GM19463 (cell line): ENCODE measurements at regions not wholly inside any gene's neighbourhood (a gene's known extent, or its start where the extent isn't known, plus 50 kb on each side); places are given as distances from the start of the nearest gene placed in this dataset.
"Not testable (repeated sequence)": the region's sequence is repeated elsewhere in the genome, so short reads cannot be mapped to it uniquely, and the experiment has no call there.

Source experiments
- ATAC-seq: cut with Tn5 transposase; IDR thresholded peaks from one replicate; pipeline ENCODE4 v1.9.1; 2021; ENCODE audit warnings: mild to moderate bottlenecking, moderate library complexity; ENCODE audit not compliant: unreplicated experiment

DNA sequence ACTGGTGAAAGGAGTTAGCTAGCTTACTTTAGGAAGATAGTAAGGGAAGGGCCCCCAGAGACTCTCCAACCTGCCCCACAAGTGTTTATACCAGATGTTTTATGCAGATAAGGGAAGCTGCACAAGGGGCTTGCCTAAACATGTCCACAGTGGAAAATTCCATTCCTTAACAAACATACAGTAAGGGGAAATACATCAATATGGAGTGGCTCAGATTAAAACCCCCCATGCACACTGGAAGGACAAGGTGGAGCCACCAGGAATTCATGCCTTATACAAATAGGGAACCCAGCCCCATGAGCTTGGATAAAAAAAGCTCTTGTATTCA lies 106.3 kb upstream of the GPBP1 start:
- no peak for ATAC-seq

DNA sequence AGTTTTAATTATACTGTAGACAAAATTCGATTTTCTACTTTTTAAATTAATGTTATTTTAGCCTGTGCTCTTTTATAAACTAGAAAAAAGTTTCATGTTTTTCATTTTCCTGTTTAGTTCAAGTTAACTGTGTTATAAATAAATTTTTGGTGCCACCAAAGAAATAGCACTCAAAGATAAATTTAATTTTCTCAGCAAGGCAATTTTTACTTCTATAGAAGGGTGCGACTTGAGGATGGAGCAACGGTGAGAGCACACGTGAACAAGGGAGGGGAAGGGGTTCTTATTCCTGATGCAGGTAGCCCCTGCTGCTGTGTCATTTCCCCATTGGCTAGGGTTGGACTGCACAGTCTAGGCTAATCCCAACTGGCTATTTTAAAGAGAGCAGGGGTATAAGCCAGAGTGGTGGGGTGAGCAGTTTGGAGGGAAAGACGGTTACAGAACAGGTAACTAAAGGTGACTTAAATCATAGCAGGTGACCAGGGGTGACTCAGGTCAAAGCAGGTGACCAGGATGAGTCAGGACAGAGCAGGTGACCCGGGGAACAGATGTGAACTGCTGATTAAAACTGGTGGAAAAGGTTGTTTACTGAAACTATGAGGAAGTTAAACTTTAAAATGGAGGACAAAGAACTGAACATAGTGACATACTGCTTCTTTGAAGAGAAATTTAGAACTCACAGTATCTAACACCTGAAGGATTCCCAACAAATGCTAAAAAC lies 104.6 kb upstream of the GPBP1 start:
- ATAC-seq, result no peak

DNA sequence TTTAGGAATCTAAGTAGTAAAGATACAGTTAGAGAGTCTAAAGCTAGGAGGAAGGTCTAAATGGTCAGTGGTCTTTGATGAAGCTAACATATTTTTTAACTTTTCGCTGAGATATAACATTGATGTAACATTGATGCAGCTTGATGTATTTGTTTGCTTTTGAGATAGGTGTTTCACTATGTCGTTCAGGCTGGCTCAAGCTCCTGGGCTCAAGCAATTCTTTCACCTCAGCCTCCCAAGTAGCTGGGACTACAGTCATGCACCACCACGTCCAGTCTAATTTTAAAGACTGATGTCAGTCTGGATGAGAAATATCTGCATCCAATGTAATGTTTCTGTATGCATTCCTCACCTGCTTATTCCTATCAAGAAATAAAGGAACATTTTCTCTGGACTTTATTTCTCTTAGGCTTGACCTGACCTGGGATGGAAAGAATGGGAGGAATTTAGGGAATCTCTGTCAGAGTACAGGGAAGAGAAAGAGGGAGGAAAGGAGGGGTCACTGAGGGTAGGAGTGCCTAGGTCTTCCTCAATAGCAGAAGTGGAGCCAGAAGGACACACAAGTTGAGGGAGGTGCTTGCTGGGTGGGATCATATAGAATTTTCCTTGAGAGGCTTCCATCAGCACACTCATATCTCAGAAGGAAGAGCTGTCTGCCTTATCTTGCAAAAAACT lies 101.5 kb upstream of the GPBP1 start:
- no peak for ATAC-seq

DNA sequence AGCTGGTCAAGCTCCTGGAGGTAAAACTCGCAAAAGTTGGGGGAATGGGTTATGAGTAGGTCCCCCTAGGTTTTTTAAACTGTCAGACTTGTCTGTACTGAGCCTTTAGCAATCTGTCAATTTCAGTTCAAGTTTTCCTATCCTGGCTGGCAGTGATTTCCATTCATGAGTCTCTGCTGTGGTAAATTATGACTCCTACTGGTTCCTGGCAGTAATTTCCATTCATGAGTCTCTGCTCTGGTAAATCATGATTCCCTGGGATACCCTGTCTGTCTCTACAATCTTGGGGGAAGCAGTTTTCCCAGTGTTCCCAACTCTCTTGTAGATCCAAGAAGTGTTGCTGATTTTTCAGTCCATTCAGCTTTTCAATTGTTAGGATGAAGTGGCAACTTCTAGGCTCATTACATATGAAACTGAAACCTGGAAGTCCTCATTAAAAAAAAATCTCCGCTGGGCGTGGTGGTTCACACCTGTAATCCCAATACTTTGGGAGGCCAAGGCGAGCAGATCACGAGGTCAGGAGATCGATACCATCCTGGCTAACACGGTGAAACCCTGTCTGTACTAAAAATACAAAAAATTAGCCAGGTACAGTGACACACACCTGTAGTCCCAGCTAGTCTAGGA lies 91.3 kb upstream of the GPBP1 start:
- ATAC-seq, result no peak

DNA sequence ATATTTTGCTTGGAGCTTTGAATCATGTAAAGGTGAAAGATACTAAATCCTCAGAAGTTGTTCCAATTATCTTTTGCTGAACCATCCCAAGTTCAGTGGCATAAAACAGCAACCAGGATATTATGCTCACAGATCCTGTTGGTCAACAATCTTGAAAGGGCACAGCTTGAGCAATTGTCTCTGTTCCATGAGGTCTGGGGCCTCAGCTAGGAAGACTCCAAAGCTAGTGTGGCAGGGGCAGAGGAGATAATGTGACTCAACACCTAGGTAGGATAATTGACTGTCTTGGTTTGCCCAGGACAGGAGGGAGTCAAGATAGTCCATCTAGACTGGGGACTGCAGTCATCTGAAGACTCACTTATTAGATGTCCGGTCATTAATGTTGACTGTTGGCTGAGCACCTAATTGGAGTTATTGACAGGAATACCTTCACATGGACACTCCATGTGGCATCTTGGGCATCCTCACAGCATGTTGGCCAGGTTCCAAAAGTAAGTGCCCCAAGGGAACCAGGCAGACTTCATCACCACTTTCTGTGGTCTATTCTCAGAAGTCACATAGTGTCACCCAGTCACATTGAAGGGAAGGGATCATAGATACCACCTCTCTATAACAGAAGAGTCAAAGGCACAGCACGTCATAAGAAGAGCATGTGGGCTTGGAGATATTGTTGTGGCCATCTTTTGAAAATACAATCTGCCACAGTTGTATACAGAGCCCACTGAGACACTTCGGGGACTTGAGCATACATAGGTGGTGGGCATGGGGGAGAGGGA lies 88.4 kb upstream of the GPBP1 start:
- no peak for ATAC-seq

DNA sequence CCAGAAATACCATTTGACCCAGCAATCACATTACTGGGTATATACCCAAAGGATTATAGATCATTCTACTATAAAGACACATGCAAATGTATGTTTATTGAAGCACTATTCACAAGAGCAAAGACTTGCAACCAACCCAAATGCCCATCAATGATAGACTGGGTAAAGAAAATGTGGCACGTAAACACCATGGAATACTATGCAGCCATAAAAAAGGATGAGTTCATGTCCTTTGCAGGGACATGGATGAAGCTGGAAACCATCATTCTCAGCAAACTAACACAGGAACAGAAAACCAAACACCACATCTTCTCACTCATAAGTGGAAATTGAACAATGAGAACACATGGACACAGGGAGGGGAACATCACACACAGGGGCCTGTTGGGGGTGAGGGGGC lies 85.9 kb upstream of the GPBP1 start:
- ATAC-seq, result not testable (repeated sequence)

DNA sequence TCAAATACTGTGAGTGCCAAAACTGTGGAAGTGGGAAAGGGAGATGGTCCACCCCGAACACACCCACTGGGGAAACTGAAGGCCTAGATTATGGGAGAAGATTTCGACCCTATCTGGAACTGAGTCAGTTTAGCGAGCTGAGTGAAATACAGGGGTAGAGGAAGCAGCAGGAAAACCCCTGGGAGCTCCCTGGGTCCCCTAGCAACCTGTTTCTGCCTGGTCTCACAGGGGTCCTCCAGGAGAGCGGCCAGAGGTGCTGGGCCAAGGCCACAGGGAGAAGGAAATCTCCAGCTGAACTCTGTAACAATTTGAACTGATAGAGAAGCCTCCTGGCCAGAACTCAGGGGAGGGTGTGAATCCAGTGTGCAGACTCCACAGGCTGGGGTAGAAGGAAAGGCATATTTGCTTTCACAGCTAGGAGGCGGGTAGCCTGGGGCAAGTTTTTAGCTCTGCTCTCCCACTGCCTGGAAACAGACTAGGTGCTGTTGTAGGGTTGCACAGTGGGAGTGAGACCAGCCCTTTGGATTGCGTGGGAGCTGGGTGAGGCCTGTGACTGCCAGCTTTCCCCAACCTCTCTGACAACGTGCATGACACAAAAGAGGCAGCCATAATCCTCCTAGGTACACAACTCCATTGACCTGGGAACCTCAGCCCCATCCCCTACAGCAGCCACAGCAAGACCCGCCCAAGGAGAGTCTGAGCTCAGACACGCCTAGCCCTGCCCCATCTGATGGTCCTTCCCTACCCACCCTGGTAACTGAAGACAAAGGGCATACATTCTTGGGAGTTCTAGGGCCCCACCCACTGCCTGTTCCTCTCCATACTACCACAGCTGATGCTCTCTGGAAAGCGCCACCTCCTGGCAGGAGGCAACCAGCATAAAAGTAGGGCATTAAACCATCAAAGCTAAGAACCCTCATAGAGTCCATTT lies 78.8 kb upstream of the GPBP1 start:
- ATAC-seq, result no peak

DNA sequence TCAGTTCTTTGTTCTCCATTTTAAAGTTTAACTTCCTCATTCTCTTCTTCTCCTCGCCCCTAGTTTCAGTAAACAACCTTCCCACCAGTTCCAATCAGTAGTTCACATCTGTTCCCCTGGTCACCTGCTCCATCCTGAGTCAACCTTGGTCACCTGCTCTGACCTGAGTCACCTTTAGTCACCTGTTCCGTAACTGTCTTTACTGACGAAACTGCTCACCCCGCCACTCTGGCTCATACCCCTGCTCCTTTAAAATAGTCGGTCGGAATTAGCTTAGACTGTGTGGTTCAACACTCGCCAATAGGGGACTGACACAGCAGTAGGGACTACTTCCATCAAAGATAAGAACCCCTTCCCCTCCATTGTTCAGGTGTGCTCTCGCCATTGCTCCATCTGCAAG lies 76.3 kb upstream of the GPBP1 start:
- no peak for ATAC-seq

DNA sequence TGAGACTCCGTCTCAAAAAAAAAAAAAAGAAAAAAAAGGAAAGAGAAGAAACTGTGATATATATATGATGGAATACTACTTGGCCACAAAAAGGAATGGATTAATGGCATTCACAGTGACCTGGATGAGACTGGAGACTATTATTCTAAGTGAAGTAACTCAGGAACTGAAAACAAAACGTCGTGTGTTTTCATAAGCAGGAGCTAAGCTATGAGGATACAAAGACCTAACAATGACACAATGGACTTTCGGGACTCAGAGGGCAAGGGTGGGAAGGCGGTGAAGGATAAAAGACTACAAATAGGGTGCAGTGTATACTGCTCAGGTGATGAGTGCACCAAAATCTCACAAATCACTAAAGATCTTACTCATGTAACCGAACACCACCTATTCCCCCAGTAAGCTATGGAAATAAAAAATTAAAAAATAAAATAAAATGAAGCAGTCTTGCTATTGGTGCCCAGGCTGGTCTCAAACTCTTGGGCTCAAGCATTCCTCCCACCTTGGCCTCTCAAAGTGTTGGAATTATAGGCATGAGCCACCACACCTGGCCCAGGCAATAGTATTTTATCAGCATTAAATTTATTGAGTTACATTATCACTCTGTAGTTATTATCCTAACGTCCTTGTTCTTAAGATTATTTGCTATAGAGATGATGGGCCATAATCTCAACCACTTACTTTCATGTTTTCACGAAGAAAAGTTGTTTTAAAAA lies 71.5 kb upstream of the GPBP1 start:
- no peak for ATAC-seq

DNA sequence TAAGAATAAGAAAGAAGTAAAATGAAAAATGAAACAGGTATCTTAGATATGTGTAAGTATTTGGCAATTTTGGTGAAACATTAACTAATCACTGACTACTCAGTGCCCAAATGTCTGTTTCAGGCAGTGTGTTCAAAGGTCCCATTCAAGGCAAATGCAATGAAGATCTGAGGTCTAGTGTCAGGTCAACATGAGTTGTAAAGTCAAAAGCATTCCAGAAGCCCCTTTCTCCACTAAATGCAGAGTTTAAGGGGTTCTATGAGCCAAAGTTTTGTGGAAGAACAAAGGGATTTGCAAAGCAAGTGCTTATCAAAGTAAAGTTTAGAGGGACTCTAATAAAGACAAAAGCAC lies 71.0 kb upstream of the GPBP1 start:
- no peak for ATAC-seq

DNA sequence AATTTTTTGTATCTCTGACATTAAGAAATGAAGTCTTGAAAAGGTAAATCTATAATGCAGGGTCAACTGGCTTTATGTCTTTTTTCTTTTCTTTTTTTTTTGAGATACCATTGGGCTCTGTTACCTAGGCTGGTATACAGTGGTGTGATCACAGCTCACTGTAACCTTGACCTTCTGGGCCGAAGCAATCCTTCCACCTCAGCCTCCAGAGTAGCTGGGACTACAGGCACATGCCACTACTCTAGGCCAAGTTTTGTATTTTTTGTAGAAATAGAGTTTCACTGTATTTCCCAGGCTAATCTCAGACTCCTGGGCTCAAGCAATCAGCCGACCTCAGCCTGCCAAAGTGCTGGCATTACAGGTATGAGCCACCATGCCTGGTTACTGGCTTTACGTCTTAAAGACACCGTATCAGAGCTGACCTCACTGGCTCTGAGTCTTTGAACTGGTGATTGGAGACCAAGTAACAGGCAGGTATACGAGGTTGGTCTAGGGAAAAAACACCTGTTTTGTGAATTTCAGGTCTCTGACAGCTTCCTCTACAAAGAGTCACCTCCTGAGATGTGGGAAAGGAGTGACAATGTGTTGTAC lies 70.4 kb upstream of the GPBP1 start:
- ATAC-seq, result no peak

DNA sequence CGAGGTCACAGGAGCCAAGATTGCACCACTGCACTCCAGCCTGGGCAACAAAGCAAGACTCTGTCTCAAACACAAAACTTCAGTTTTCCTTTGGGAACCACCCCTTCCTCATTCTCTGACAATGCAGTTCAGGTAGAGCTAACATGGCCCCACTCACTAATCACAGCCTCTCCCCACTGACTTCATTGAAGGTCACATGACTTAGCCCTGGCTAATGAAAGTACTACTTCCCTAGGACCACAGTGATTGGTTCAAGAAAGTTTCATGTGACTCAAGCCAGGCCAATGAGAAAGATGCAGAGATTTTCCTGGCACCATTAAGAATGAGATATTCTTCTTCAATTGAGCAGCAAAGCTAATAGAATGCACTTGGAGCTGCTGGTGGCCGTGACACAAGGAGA lies 67.2 kb upstream of the GPBP1 start:
- no peak for ATAC-seq

DNA sequence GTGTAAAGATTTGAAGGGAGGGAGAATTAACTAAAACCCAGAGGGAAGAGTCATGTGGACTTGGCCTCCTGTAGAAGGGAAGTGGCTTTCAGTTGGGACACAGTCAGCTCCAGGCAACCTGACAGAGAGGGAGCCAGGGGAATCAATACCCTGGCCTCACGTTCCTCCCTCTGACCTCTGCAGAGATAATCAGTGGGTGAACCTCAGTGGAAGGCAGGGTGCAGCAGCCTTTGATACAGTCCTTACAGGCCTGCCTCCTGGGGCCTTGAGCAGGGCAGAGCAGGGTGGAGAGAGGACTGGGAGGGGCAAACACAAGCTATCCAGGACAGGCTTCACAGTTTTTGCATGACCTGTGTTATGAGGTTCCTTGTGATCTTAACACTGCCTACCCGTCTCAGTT lies 61.9 kb upstream of the GPBP1 start:
- ATAC-seq, result no peak

DNA sequence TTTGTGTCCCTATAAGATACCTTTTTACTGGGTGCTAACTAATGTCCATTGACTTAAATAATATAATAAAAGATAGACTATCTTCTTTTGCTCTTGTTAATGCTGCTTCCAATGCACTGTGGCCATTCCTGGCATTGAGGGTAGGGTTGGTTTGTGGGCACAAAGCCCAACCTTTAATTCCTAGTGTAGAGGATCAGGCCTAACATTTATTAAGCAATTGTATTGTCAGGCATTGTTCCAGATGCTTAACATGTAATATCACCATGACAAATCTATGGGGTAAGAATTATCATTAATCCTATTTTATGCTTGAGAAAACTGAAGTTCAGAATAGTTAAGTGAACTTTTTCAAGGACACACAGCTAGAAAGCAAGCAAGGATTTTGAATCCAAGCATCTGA lies 60.4 kb upstream of the GPBP1 start:
- no peak for ATAC-seq

DNA sequence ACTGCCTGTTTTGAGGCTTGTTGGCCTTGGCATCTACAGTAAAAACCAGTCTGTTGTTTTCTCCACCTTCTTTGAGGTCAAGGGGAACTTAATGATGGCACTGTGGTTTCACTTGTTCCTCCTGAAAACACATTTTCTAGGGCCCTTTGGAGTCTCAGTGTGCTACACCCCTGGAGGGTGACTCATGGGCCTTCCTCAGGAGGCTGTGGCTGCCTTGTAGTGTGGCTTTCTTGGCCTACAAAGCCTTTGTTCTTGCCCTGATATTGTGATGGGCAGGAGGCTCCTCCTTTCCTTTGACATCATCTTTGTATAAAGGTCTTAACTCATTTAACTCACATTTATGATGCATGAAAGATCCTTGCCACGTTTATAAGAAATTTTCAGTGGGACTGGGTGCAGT lies 56.3 kb upstream of the GPBP1 start:
- ATAC-seq, result no peak

DNA sequence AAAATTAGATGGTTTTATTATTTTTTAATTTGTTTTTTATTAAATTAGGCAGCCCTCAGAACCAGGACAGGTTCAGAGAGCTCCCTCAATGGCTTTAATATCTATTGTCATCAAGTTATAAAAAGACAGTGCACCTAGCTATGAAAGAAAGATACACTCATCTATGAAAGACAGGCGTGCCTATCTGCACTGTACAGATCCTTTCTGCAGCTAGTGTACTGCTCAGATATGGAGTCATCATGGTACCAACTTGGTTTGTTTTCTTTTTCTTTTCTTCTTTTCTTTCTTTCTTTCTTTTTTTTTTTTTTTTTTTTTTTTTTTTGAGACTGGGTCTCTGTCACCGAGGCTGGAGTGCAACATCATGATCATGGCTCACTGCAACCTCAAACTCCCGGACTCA lies 54.8 kb upstream of the GPBP1 start:
- ATAC-seq, result no peak

DNA sequence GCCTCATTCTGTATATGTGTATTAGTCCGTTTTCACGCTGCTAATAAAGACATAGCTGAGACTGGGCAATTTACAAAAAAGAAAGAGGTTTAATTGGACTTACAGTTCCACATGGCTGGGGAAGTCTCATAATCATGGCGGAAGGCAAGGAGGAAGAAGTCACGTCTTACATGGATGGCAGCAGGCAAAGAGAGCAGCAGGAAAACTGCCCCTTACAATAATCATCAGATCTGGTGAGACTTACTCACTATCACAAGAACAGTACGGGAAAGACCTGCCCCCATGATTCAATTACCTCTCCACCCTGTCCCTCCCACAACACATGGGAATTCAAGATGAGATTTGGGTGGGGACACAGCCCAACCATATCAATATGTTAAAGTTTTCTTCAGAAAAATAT lies 49.8 kb upstream of the GPBP1 start:
- ATAC-seq, result no peak
